ENCODE measurements at regions not wholly inside any gene's neighbourhood (a gene's known extent, or its start where the extent isn't known, plus 50 kb on each side); places are given as distances from the start of the nearest gene placed in this dataset.

GRCh38 chr15:88729581-88729980, 73.7 kb upstream of the ACAN start:
- TF ChIP-seq CTCF (IDR thresholded peaks at IDR 0.05): no peak
- TF ChIP-seq POLR2AphosphoS5 (IDR thresholded peaks at IDR 0.05): no peak

All from breast epithelium (tissue), 3 donors.